DMS114 treated with DMSO at 0.1 percent for 48 hours (cell line): ENCODE measurements at regions not wholly inside any gene's neighbourhood (a gene's known extent, or its start where the extent isn't known, plus 50 kb on each side); places are given as distances from the start of the nearest gene placed in this dataset.

Experiments used
- DNase-seq: peaks from one replicate; lab custom pipeline; 2025; ENCODE audit not compliant: unreplicated experiment; lab: John Stamatoyannopoulos, UW

GRCh38 chr18:41268271-41268670, 686.8 kb upstream of the PIK3C3 start:
- DNase-seq = no peak

DNA sequence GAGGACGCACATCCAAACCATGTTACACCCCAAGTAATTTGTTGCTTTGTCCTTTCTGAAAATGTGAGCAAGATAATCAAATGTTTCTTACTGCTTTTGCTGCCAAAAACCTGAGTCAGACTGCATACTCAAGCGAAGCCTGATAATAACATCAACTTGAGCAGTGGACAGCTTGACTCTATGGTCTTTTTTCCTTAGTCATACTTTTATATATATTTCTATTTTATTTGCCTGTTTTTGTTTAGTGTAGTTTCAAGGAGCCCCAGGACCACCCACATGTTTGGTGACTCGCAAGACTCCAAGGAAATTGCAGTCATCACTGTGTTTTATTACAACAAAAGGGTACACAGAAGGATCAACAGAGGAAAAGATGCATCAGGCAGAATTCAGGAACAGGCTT, 688.4 kb upstream of the PIK3C3 start:
- no peak for DNase-seq

DNA sequence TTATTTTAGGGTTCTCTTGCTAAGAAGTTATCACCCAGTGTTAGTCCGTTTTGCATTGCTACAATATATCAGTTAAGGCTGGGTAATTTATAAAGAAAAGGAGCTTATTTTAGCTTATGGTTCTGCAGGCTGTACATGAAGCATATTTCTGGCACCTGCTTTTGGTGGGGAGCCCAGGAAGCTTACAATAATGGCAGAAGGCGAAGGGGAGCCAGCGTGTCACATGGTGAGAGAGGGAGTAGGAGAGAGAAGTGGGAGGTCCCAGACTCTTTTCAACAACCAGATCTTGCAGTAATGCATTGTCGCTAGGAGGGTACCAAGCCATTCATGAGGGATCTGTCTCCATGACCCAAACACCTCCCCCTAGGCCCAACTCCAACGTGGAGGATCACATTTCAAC, 688.8 kb upstream of the PIK3C3 start:
- no peak for DNase-seq

GRCh38 chr18:41265047-41265446, 690.0 kb upstream of the PIK3C3 start:
- no peak for DNase-seq

- no peak for DNase-seq
Observed at GRCh38 chr18:41263956-41264355, 691.1 kb upstream of the PIK3C3 start.

GRCh38 chr18:41262688-41263087, 692.3 kb upstream of the PIK3C3 start:
- no peak for DNase-seq

DNA sequence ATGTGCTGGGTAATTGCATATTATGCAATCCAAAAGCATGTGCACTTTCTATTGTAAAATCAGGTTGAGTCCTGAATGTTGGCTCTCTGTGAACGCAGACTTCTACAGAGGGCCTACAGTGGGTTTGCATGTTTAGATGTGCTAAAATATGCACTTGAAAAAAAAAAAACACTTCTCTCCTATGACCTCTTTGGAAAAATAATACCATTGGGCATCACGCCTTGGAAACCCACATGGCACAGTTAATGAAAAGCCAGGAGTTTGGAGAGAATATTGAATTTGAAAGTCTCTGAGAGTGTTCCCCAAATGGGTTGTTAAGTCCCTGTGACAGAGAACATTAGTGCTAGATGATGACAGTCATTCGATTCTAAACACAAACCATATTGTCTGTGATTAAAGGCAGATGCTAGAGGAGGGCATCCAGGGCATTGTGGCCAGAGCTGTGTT, 710.4 kb upstream of the PIK3C3 start:
- DNase-seq = no peak

DNA sequence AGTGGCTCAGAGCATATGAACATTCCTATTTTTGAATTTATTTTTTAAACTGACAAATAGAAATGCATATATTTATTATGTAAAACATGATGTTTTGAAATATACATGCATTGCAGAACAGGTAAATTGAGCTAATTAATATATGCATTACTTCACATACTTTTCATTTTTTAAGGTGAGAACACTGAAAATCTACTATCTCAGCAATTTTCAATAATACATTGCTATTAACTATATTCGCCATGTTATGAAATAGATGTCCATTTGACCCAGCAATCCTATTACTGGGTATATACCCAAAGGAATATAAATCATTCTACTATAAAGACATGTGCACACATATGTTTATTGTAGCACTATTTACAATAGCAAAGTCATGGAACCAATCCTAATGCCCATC, 717.7 kb upstream of the PIK3C3 start:
- DNase-seq = no peak

GRCh38 chr18:41231681-41232080, 723.4 kb upstream of the PIK3C3 start:
- DNase-seq = no peak

GRCh38 chr18:41227993-41228392, 727.0 kb upstream of the PIK3C3 start:
- no peak for DNase-seq

DNA sequence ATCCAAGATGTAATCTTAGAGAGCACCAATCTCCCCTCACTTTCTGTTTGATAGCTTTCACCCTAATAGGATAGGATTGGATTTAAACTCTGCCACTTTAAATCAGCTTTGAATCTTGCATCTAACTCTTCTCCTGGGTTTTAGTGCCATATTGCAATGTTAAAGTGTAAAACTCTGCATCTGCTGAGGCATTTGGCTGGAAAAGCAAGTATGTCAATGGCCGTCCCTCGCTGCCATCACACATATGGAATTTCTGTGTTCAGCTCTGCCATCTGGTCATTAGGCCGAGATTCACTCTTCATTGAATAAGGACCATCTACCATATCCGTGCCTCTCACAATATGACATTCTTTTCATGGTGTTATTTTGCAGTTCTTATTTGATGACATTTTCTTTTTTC, 728.1 kb upstream of the PIK3C3 start:
- DNase-seq = no peak

DNA sequence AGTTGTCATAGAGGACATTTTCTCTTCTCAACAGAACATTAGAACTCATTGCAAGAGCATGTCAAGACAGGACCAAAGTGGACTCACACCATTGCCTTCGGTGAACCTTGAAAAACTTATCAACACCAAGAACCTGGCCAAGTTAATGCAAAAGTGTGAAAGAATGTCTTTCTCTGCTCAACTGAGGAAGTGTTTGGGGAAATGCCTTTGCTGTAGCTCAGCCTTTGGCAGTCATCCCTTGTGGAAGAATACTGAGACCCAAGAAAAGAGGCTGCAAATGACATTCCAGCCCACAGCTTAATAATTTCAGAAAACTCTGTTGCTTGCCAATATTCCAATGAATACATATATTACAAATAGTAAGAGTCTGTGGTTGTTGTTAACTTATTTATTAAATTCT, 728.8 kb upstream of the PIK3C3 start:
- DNase-seq = no peak

GRCh38 chr18:41216341-41217003, 738.6 kb upstream of the PIK3C3 start:
- DNase-seq = no peak

DNA sequence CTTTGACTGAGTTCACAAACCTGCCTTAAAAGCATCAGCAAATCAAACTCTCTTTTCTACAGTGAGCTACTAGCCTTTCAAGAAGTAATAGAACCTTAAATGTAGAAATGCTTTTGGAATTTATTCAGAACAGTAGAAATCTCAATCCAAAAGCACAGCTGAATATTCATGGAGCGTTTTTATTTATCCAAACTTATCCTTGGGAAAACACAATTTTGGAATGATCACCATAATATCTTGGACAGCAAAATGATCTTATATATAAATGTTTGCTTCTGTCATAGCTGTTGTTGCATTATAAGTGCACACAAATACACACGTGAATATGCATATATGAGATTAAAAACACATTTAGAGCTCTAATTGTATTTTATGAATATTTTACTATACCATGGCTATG, 747.3 kb upstream of the PIK3C3 start:
- DNase-seq = no peak

- no peak for DNase-seq
Observed at GRCh38 chr18:41206341-41206830, 748.6 kb upstream of the PIK3C3 start.

- DNase-seq = no peak
Observed at GRCh38 chr18:41199212-41199611, 755.8 kb upstream of the PIK3C3 start.

DNA sequence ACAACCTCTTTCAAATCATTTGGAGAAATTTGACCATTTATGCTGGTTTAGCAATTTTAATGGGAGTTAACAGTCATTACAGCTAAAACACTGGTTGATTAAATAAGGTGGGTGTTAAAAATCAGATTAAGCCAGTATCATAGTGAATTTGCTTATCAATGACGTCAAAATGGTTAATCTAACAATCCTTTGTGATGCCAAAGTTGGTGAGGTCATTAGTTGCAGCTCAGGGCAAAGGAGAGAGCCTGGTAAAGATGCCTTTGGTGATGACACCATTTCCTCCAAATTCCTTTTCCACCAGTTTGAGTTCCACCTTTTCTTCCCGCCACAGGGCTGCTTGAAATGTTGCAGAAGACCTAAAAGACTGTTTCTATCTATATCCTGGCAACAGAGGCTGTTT, 757.1 kb upstream of the PIK3C3 start:
- DNase-seq = no peak

GRCh38 chr18:41170346-41170745, 784.7 kb upstream of the PIK3C3 start:
- no peak for DNase-seq

- no peak for DNase-seq
Observed at GRCh38 chr18:41165625-41166024, 789.4 kb upstream of the PIK3C3 start.

GRCh38 chr18:41162781-41163180, 792.3 kb upstream of the PIK3C3 start:
- no peak for DNase-seq

- no peak for DNase-seq
Observed at GRCh38 chr18:41162191-41162590, 792.8 kb upstream of the PIK3C3 start.

DNA sequence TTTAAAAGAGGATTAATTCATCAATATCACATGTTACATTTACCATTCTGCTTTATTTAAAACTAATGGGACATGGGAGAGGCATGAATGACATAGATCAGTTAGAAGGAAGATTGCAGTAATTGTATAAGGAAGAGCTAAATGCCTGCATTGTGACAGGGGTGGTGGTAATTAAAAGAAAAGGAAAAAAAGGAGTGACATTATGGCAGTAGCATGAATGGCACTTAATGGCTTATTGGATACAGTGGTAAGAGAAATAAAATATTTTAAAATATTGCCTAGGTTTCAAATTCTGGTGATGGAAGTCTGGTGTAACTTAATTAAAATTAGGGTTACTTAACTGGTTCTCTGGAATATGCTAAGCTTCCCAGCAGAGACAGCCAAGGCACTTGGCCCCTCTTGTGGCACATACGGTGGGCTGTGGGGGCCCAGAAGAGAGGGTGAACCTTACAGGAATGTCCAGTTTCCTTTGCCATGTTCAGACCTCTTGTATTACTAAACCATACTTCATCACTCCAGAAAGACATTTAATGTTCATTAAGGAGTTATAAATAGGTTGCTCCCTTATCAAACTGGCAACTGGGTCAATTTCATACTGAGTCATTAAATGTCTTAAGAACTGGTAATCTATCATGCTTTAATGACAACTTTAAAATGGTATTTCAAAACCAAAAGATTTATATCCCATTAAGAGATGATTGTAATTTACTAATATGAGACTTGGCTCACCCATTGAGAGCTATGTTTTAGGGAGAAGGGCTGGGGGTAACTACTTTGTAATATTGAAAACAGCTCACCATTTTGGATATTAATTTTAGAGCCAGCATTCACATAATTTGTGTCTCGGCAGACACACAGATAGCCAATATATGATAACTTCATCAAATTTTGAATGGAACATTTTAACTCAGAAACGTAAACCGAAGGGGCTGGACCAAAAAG, 798.9 kb upstream of the PIK3C3 start:
- DNase-seq = no peak
